Suprapubic skin (tissue), 4 donors: ENCODE measurements at regions not wholly inside any gene's neighbourhood (a gene's known extent, or its start where the extent isn't known, plus 50 kb on each side); places are given as distances from the start of the nearest gene placed in this dataset.

ENCODE experiments used
- DNase-seq, 2 donors: peaks; one replicate each; pipeline ENCODE4 v3.0.0-alpha.2; 2019; ENCODE audit warnings: low spot score in 2 of 2
- H3K27ac ChIP-seq: fragments of 200-600 bp; sonication (generic); one replicate; pipeline ENCODE4 v1.5.1; 2019
- H3K27me3 ChIP-seq: fragments of 200-600 bp; sonication (generic); one replicate; pipeline ENCODE4 v1.5.1; 2019
- H3K36me3 ChIP-seq: fragments of 200-600 bp; sonication (generic); one replicate; pipeline ENCODE4 v1.5.1; 2019
- H3K4me1 ChIP-seq: fragments of 200-600 bp; sonication (generic); one replicate; pipeline ENCODE4 v1.5.1; 2019
- H3K4me3 ChIP-seq: fragments of 200-600 bp; sonication (generic); one replicate; pipeline ENCODE4 v1.5.1; 2019; ENCODE audit warnings: mild to moderate bottlenecking
- H3K9me3 ChIP-seq: fragments of 200-600 bp; sonication (generic); one replicate; pipeline ENCODE4 v1.5.1; 2019
- CTCF ChIP-seq, 2 donors: fragments of 200-600 bp in 1 of 2; fragments of 450-650 bp in 1 of 2; sonication (generic) in 1 of 2; IDR thresholded peaks; one replicate each; pipeline ENCODE4 v1.5.1; 2016 to 2019; ENCODE audit warnings: antibody characterized with exemption in 2 of 2, mild to moderate bottlenecking in 1 of 2, moderate library complexity in 1 of 2
- EP300 ChIP-seq: sonication (generic); formaldehyde crosslinking; IDR thresholded peaks from one replicate; pipeline ENCODE4 v1.6.1; 2017; ENCODE audit warnings: antibody characterized with exemption
- POLR2A ChIP-seq, 2 donors: fragments of 450-650 bp; IDR thresholded peaks; one replicate each; pipeline ENCODE4 v1.6.1; 2017; ENCODE audit warnings: antibody characterized with exemption in 2 of 2, mild to moderate bottlenecking in 2 of 2, moderate library complexity in 2 of 2
- POLR2AphosphoS5 ChIP-seq, 3 donors: sonication (generic); formaldehyde crosslinking; IDR thresholded peaks; one replicate each; pipeline ENCODE4 v1.6.1; 2017; ENCODE audit warnings: antibody characterized with exemption in 3 of 3
- WGBS: methylation state at CpG from one replicate; pipeline ENCODE4 v1.1.5; 2018; 5-methylcytosine and 5-hydroxymethylcytosine counted together

- Histone ChIP-seq H3K4me3 (no peak overlapping the region), H3K36me3 (no peaks in the 10 kb centered on the region), H3K27me3 (no peaks in the 10 kb centered on the region), H3K4me1 (peaks cover 4% of the 10 kb centered on the region), H3K9me3 (no peaks in the 10 kb centered on the region), H3K27ac (no peak overlapping the region)
- no peak for TF ChIP-seq CTCF (IDR thresholded peaks at IDR 0.05)
- TF ChIP-seq POLR2A (IDR thresholded peaks at IDR 0.05), result no peak
- no peak for TF ChIP-seq POLR2AphosphoS5 (IDR thresholded peaks at IDR 0.05)
- no peak for TF ChIP-seq EP300
- WGBS, result 59% methylated on average over 5 of the region's 5 CpGs
- no peak for DNase-seq
Measured at GRCh38 chr6:88558981-88559380, 392.8 kb upstream of the CNR1 start.

GRCh38 chr6:88556663-88557062 lies 390.5 kb upstream of the CNR1 start:
- DNase-seq, result no peak
- TF ChIP-seq POLR2AphosphoS5 (IDR thresholded peaks at IDR 0.05) (no peak), EP300 (no peak), POLR2A (IDR thresholded peaks at IDR 0.05) (no peak), CTCF (IDR thresholded peaks at IDR 0.05) (no peak)

GRCh38 chr6:88548891-88549505 lies 382.9 kb upstream of the CNR1 start:
- Histone ChIP-seq H3K9me3 (no peaks in the 10 kb centered on the region), H3K4me3 (no peak overlapping the region), H3K4me1 (no peaks in the 10 kb centered on the region), H3K36me3 (no peaks in the 10 kb centered on the region), H3K27ac (no peak overlapping the region), H3K27me3 (no peaks in the 10 kb centered on the region)
- WGBS, result 92% methylated on average over 5 of the region's 5 CpGs
- no peak for DNase-seq
- TF ChIP-seq CTCF (IDR thresholded peaks at IDR 0.05) (no peak), POLR2AphosphoS5 (IDR thresholded peaks at IDR 0.05) (no peak), POLR2A (IDR thresholded peaks at IDR 0.05) (no peak), EP300 (no peak)

More at GRCh38 chr6:88556663-88557062, 390.5 kb upstream of the CNR1 start:
- Histone ChIP-seq H3K27ac (no peak overlapping the region), H3K36me3 (no peaks in the 10 kb centered on the region), H3K27me3 (no peaks in the 10 kb centered on the region), H3K9me3 (no peaks in the 10 kb centered on the region), H3K4me1 (peaks cover 3% of the 10 kb centered on the region), H3K4me3 (no peak overlapping the region)
- WGBS, result 84% methylated on average over 4 of the region's 4 CpGs

- 91% methylated on average over 6 of the region's 6 CpGs for WGBS
- Histone ChIP-seq H3K27me3 (no peaks in the 10 kb centered on the region), H3K9me3 (no peaks in the 10 kb centered on the region), H3K4me3 (no peak overlapping the region), H3K27ac (no peak overlapping the region), H3K36me3 (no peaks in the 10 kb centered on the region), H3K4me1 (no peaks in the 10 kb centered on the region)
- DNase-seq, result no peak
- no peak for TF ChIP-seq POLR2A (IDR thresholded peaks at IDR 0.05)
Measured at GRCh38 chr6:88547768-88548167, 381.6 kb upstream of the CNR1 start.

- Histone ChIP-seq H3K27me3 (no peaks in the 10 kb centered on the region), H3K36me3 (no peaks in the 10 kb centered on the region), H3K4me3 (no peak overlapping the region), H3K27ac (no peak overlapping the region), H3K9me3 (no peaks in the 10 kb centered on the region), H3K4me1 (no peaks in the 10 kb centered on the region)
- TF ChIP-seq EP300, result no peak
- TF ChIP-seq CTCF (IDR thresholded peaks at IDR 0.05), result no peak
- no peak for TF ChIP-seq POLR2A (IDR thresholded peaks at IDR 0.05)
- no peak for TF ChIP-seq POLR2AphosphoS5 (IDR thresholded peaks at IDR 0.05)
- 61% methylated on average over 4 of the region's 4 CpGs for WGBS
- DNase-seq, result no peak
Measured at GRCh38 chr6:88545991-88546390, 379.8 kb upstream of the CNR1 start.
